ENCODE measurements at regions not wholly inside any gene's neighbourhood (a gene's known extent, or its start where the extent isn't known, plus 50 kb on each side); places are given as distances from the start of the nearest gene placed in this dataset.

- Histone ChIP-seq H3K36me3 (no peaks in the 10 kb centered on the region), H3K27me3 (no peaks in the 10 kb centered on the region), H3K27ac (no peak overlapping the region), H3K9me3 (no peaks in the 10 kb centered on the region), H3K4me3 (no peak overlapping the region), H3K4me1 (no peaks in the 10 kb centered on the region)
- no peak for TF ChIP-seq CTCF (IDR thresholded peaks at IDR 0.05)
- TF ChIP-seq POLR2AphosphoS5 (IDR thresholded peaks at IDR 0.05): no peak
- no peak for TF ChIP-seq POLR2A (IDR thresholded peaks at IDR 0.05)
- DNase-seq (ENCODE audit: low spot score in 2 of 2): no peak
- intact Hi-C loops (cut with DNase I; ENCODE audit: low total_unique reads): loop anchor here (10.0 kb wide), 1 partner anchor 890 kb away; no protein-coding TSS in a partner anchor
These were observed 105.6 kb downstream of the LLPH start for GRCh38 chr12:66024949-66025348.

- Histone ChIP-seq H3K4me1 (no peaks in the 10 kb centered on the region), H3K27me3 (no peaks in the 10 kb centered on the region), H3K9me3 (no peaks in the 10 kb centered on the region), H3K36me3 (no peaks in the 10 kb centered on the region), H3K27ac (no peak overlapping the region), H3K4me3 (no peak overlapping the region)
- intact Hi-C loops (cut with DNase I; ENCODE audit: low total_unique reads): loop anchor here (10.0 kb wide), 1 partner anchor 886 kb away; no protein-coding TSS in a partner anchor
- DNase-seq (ENCODE audit: low spot score in 2 of 2): no peak
- TF ChIP-seq POLR2A (IDR thresholded peaks at IDR 0.05) (no peak), POLR2AphosphoS5 (IDR thresholded peaks at IDR 0.05) (no peak), CTCF (IDR thresholded peaks at IDR 0.05) (no peak)
These were observed 110.1 kb downstream of the LLPH start for GRCh38 chr12:66020481-66020880.

GRCh38 chr12:66017736-66018135 is 112.8 kb downstream of the LLPH start:
- intact Hi-C loops (cut with DNase I; ENCODE audit: low total_unique reads): no loop called here
- Histone ChIP-seq H3K27ac (no peak overlapping the region), H3K36me3 (no peaks in the 10 kb centered on the region), H3K9me3 (no peaks in the 10 kb centered on the region), H3K27me3 (no peaks in the 10 kb centered on the region), H3K4me1 (no peaks in the 10 kb centered on the region), H3K4me3 (no peak overlapping the region)
- no peak for TF ChIP-seq CTCF (IDR thresholded peaks at IDR 0.05)
- TF ChIP-seq POLR2A (IDR thresholded peaks at IDR 0.05): no peak
- no peak for TF ChIP-seq POLR2AphosphoS5 (IDR thresholded peaks at IDR 0.05)
- no peak for DNase-seq (ENCODE audit: low spot score in 2 of 2)
